GM19372 (cell line): ENCODE measurements at regions not wholly inside any gene's neighbourhood (a gene's known extent, or its start where the extent isn't known, plus 50 kb on each side); places are given as distances from the start of the nearest gene placed in this dataset.
"Not testable (repeated sequence)": the region's sequence is repeated elsewhere in the genome, so short reads cannot be mapped to it uniquely, and the experiment has no call there.

Source experiments
- ATAC-seq: cut with Tn5 transposase; IDR thresholded peaks from one replicate; pipeline ENCODE4 v1.9.1; 2021; ENCODE audit warnings: mild to moderate bottlenecking, low read depth, moderate library complexity; ENCODE audit not compliant: unreplicated experiment

- not testable (repeated sequence) for ATAC-seq
These were observed 295.7 kb upstream of the PLGLB2 start for GRCh38 chr2:87452193-87452592.

- ATAC-seq = not testable (repeated sequence)
These were observed 295.0 kb upstream of the PLGLB2 start for GRCh38 chr2:87452861-87453260.

- ATAC-seq = not testable (repeated sequence)
These were observed 293.9 kb upstream of the PLGLB2 start for GRCh38 chr2:87453965-87454364.

GRCh38 chr2:87454421-87454820 lies 293.5 kb upstream of the PLGLB2 start:
- not testable (repeated sequence) for ATAC-seq

- peak; percentile 23 for ATAC-seq
These were observed 292.6 kb upstream of the PLGLB2 start for GRCh38 chr2:87455209-87455853.

- peak; percentile 50 for ATAC-seq
These were observed 292.0 kb upstream of the PLGLB2 start for GRCh38 chr2:87455854-87456249.

- peak; percentile 67 for ATAC-seq
These were observed 291.3 kb upstream of the PLGLB2 start for GRCh38 chr2:87456477-87457128.

GRCh38 chr2:87457129-87457499 lies 290.8 kb upstream of the PLGLB2 start:
- ATAC-seq = not testable (repeated sequence)

- ATAC-seq = not testable (repeated sequence)
These were observed 288.9 kb upstream of the PLGLB2 start for GRCh38 chr2:87458938-87459337.

GRCh38 chr2:87460104-87460503 lies 287.8 kb upstream of the PLGLB2 start:
- ATAC-seq = not testable (repeated sequence)

GRCh38 chr2:87460662-87461061 lies 287.2 kb upstream of the PLGLB2 start:
- ATAC-seq = not testable (repeated sequence)

- not testable (repeated sequence) for ATAC-seq
These were observed 286.2 kb upstream of the PLGLB2 start for GRCh38 chr2:87461671-87462070.

- not testable (repeated sequence) for ATAC-seq
These were observed 283.7 kb upstream of the PLGLB2 start for GRCh38 chr2:87464219-87464618.

- ATAC-seq = not testable (repeated sequence)
These were observed 282.2 kb upstream of the PLGLB2 start for GRCh38 chr2:87465730-87466129.

GRCh38 chr2:87466591-87467120 lies 281.2 kb upstream of the PLGLB2 start:
- peak; percentile 53 for ATAC-seq

- not testable (repeated sequence) for ATAC-seq
These were observed 279.4 kb upstream of the PLGLB2 start for GRCh38 chr2:87468429-87468981.

- peak; percentile 40 for ATAC-seq
These were observed 278.4 kb upstream of the PLGLB2 start for GRCh38 chr2:87469180-87470151.

GRCh38 chr2:87470381-87471380 lies 277.2 kb upstream of the PLGLB2 start:
- peak; percentile 43 for ATAC-seq

- ATAC-seq = not testable (repeated sequence)
These were observed 276.4 kb upstream of the PLGLB2 start for GRCh38 chr2:87471478-87471877.
